ENCODE measurements at regions not wholly inside any gene's neighbourhood (a gene's known extent, or its start where the extent isn't known, plus 50 kb on each side); places are given as distances from the start of the nearest gene placed in this dataset.

DNA sequence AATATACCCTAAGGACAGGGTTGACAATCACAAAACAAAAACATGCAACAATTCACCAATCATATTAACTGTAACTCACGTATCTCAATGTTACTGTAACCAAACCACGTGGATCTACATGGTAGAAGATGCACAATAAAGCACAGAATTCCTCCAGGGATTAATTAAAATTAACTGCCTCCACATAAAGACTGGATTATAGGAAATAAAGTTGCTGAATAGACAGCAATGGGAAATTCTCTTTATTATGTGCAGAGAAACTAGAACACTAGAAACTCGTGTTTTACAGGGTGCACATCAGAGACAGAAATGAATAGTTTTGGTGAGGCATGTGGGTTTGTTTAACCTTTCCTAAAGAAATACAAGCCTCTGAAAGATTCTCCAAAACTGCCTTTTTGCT lies 696.3 kb downstream of the EPHA3 start:
- POLR2A ChIA-PET, result no interaction called here

DNA sequence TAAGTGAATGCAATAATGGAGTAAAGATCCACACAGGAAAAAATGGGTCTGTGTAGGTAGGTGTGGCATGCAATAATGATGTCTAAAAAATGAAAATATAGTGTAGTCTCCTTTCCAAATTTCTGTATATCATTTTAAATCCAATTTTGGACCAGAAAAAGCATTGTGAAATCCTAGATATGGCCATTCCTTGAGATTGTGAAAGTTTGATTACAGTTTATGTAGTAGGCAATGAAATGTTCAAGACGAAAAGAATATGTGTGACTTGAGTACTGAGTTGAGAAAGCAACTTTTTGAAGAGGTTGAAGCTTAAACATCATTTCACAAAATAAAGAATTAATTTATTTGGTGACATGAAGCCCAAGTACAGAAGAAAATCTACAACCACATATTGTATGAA lies 698.7 kb downstream of the EPHA3 start:
- TF ChIP-seq ZNF174 (tag by site-specific recombination; IDR thresholded peaks at IDR 0.05) (no peak), ZBTB1 (tag by site-specific recombination; IDR thresholded peaks at IDR 0.05) (no peak), ZNF184 (tag by site-specific recombination; IDR thresholded peaks at IDR 0.05) (no peak), ZNF776 (tag by site-specific recombination; IDR thresholded peaks at IDR 0.05; ENCODE audit: borderline replicate concordance) (no peak), ZNF138 (tag by site-specific recombination; IDR thresholded peaks at IDR 0.05; ENCODE audit: borderline replicate concordance) (no peak), ZNF121 (tag by site-specific recombination; IDR thresholded peaks at IDR 0.05) (no peak), ZNF239 (tag by site-specific recombination; IDR thresholded peaks at IDR 0.05) (no peak), ZNF600 (tag by site-specific recombination; IDR thresholded peaks at IDR 0.05) (no peak), ZNF548 (tag by site-specific recombination; IDR thresholded peaks at IDR 0.05) (no peak), ZNF416 (tag by site-specific recombination; IDR thresholded peaks at IDR 0.05) (no peak), ZNF658 (tag by site-specific recombination; IDR thresholded peaks at IDR 0.05) (no peak), ZNF423 (tag by site-specific recombination; IDR thresholded peaks at IDR 0.05) (no peak), ZNF530 (tag by site-specific recombination; IDR thresholded peaks at IDR 0.05; ENCODE audit: low read depth) (no peak)
- Histone ChIP-seq H3K27ac (ENCODE audit: extremely low read depth, low read depth, low read length) (no peak overlapping the region), H3K4me3 (ENCODE audit: low read depth, low read length) (no peak overlapping the region), H3K36me3 (ENCODE audit: control insufficient read depth in 2 of 2, insufficient read depth in 1 of 2, low read length in 2 of 2) (no peaks in the 10 kb centered on the region), H3K4me1 (ENCODE audit: control insufficient read depth, insufficient read depth, low read length) (no peaks in the 10 kb centered on the region), H3K9me3 (ENCODE audit: control insufficient read depth, insufficient read depth, low read depth, low read length) (no peaks in the 10 kb centered on the region)
- ChIA-PET CTCF (no interaction called here), POLR2A (no interaction called here)

More for the DNA sequence above, 696.3 kb downstream of the EPHA3 start:
- H3K4me3 ChIP-seq (ENCODE audit: low read depth, low read length), result no peak overlapping the region
- no peak overlapping the region for H3K27ac ChIP-seq (ENCODE audit: extremely low read depth, low read depth, low read length)
- H3K36me3 ChIP-seq (ENCODE audit: control insufficient read depth in 2 of 2, insufficient read depth in 1 of 2, low read length in 2 of 2), result no peaks in the 10 kb centered on the region
- no peaks in the 10 kb centered on the region for H3K4me1 ChIP-seq (ENCODE audit: control insufficient read depth, insufficient read depth, low read length)
- CTCF ChIA-PET, result no interaction called here
- H3K9me3 ChIP-seq (ENCODE audit: control insufficient read depth, insufficient read depth, low read depth, low read length), result no peaks in the 10 kb centered on the region
- TF ChIP-seq ZNF530 (tag by site-specific recombination; IDR thresholded peaks at IDR 0.05; ENCODE audit: low read depth), result no peak
- TF ChIP-seq, protein P1, sequence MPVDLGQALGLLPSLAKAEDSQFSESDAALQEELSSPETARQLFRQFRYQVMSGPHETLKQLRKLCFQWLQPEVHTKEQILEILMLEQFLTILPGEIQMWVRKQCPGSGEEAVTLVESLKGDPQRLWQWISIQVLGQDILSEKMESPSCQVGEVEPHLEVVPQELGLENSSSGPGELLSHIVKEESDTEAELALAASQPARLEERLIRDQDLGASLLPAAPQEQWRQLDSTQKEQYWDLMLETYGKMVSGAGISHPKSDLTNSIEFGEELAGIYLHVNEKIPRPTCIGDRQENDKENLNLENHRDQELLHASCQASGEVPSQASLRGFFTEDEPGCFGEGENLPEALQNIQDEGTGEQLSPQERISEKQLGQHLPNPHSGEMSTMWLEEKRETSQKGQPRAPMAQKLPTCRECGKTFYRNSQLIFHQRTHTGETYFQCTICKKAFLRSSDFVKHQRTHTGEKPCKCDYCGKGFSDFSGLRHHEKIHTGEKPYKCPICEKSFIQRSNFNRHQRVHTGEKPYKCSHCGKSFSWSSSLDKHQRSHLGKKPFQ (tag by site-specific recombination; IDR thresholded peaks at IDR 0.05), result no peak
- no peak for TF ChIP-seq ZNF157 (tag by site-specific recombination; IDR thresholded peaks at IDR 0.05)
- no peak for TF ChIP-seq ZBTB48 (tag by site-specific recombination; IDR thresholded peaks at IDR 0.05)
- no peak for TF ChIP-seq ZNF677 (tag by site-specific recombination; IDR thresholded peaks at IDR 0.05)
- no peak for TF ChIP-seq MEIS1 (CRISPR knock-in tag; IDR thresholded peaks at IDR 0.05; ENCODE audit: borderline replicate concordance)
- TF ChIP-seq, protein P2, sequence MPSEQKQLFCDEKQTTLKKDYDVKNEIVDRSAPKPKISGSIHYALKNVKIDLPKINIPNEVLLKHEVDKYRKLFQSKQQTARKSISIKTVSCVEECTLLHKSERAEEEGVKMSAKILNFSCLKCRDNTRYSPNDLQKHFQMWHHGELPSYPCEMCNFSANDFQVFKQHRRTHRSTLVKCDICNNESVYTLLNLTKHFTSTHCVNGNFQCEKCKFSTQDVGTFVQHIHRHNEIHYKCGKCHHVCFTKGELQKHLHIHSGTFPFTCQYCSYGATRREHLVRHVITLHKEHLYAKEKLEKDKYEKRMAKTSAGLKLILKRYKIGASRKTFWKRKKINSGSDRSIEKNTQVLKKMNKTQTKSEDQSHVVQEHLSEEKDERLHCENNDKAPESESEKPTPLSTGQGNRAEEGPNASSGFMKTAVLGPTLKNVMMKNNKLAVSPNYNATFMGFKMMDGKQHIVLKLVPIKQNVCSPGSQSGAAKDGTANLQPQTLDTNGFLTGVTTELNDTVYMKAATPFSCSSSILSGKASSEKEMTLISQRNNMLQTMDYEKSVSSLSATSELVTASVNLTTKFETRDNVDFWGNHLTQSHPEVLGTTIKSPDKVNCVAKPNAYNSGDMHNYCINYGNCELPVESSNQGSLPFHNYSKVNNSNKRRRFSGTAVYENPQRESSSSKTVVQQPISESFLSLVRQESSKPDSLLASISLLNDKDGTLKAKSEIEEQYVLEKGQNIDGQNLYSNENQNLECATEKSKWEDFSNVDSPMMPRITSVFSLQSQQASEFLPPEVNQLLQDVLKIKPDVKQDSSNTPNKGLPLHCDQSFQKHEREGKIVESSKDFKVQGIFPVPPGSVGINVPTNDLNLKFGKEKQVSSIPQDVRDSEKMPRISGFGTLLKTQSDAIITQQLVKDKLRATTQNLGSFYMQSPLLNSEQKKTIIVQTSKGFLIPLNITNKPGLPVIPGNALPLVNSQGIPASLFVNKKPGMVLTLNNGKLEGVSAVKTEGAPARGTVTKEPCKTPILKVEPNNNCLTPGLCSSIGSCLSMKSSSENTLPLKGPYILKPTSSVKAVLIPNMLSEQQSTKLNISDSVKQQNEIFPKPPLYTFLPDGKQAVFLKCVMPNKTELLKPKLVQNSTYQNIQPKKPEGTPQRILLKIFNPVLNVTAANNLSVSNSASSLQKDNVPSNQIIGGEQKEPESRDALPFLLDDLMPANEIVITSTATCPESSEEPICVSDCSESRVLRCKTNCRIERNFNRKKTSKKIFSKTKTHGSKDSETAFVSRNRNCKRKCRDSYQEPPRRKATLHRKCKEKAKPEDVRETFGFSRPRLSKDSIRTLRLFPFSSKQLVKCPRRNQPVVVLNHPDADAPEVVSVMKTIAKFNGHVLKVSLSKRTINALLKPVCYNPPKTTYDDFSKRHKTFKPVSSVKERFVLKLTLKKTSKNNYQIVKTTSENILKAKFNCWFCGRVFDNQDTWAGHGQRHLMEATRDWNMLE (tag by site-specific recombination; conservative IDR thresholded peaks at IDR 0.05; ENCODE audit: low read depth), result no peak
- TF ChIP-seq ZNF473 (tag by site-specific recombination; IDR thresholded peaks at IDR 0.05), result no peak
- TF ChIP-seq ZNF121 (tag by site-specific recombination; IDR thresholded peaks at IDR 0.05), result no peak
- TF ChIP-seq, protein P3, sequence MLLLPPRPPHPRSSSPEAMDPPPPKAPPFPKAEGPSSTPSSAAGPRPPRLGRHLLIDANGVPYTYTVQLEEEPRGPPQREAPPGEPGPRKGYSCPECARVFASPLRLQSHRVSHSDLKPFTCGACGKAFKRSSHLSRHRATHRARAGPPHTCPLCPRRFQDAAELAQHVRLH (tag by site-specific recombination; IDR thresholded peaks at IDR 0.05), result no peak
- TF ChIP-seq ZNF701 (tag by site-specific recombination; IDR thresholded peaks at IDR 0.05), result no peak
- no peak for TF ChIP-seq ZNF239 (tag by site-specific recombination; IDR thresholded peaks at IDR 0.05)
- TF ChIP-seq, protein P4, sequence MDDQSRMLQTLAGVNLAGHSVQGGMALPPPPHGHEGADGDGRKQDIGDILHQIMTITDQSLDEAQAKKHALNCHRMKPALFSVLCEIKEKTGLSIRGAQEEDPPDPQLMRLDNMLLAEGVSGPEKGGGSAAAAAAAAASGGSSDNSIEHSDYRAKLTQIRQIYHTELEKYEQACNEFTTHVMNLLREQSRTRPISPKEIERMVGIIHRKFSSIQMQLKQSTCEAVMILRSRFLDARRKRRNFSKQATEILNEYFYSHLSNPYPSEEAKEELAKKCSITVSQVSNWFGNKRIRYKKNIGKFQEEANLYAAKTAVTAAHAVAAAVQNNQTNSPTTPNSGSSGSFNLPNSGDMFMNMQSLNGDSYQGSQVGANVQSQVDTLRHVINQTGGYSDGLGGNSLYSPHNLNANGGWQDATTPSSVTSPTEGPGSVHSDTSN (CRISPR knock-in tag; IDR thresholded peaks at IDR 0.05), result no peak

All from HEK293 (cell line).